ENCODE measurements at regions not wholly inside any gene's neighbourhood (a gene's known extent, or its start where the extent isn't known, plus 50 kb on each side); places are given as distances from the start of the nearest gene placed in this dataset.

- Histone ChIP-seq H3K9ac (ENCODE audit: low read depth in 1 of 2, low read length in 2 of 2) (no peak overlapping the region), H3K4me1 (ENCODE audit: control insufficient read depth in 2 of 2, insufficient read depth in 2 of 2, low read length in 2 of 2) (no peaks in the 10 kb centered on the region), H3K4me3 (ENCODE audit: low read length in 2 of 2) (no peak overlapping the region), H3K36me3 (ENCODE audit: control insufficient read depth in 2 of 2, insufficient read depth in 2 of 2, low read length in 2 of 2) (no peaks in the 10 kb centered on the region), H3K9me3 (ENCODE audit: control insufficient read depth in 2 of 2, low read length in 2 of 2) (no peaks in the 10 kb centered on the region), H3K27me3 (ENCODE audit: control insufficient read depth in 2 of 2, insufficient read depth in 2 of 2, low read length in 2 of 2) (no peaks in the 10 kb centered on the region), H3K27ac (ENCODE audit: low read depth in 2 of 2, low read length in 2 of 2) (no peak overlapping the region)
These were observed 130.4 kb downstream of the LARP7 start for GRCh38 chr4:112767386-112767785.

- Histone ChIP-seq H3K9me3 (ENCODE audit: control insufficient read depth in 2 of 2, low read length in 2 of 2) (no peaks in the 10 kb centered on the region), H3K27ac (ENCODE audit: low read depth in 2 of 2, low read length in 2 of 2) (no peak overlapping the region), H3K36me3 (ENCODE audit: control insufficient read depth in 2 of 2, insufficient read depth in 2 of 2, low read length in 2 of 2) (no peaks in the 10 kb centered on the region), H3K9ac (ENCODE audit: low read depth in 1 of 2, low read length in 2 of 2) (no peak overlapping the region), H3K27me3 (ENCODE audit: control insufficient read depth in 2 of 2, insufficient read depth in 2 of 2, low read length in 2 of 2) (no peaks in the 10 kb centered on the region), H3K4me3 (ENCODE audit: low read length in 2 of 2) (no peak overlapping the region), H3K4me1 (ENCODE audit: control insufficient read depth in 2 of 2, insufficient read depth in 2 of 2, low read length in 2 of 2) (no peaks in the 10 kb centered on the region)
These were observed 133.2 kb downstream of the LARP7 start for GRCh38 chr4:112770114-112770513.

GRCh38 chr4:112775801-112776200, 138.9 kb downstream of the LARP7 start:
- no peaks in the 10 kb centered on the region for H3K36me3 ChIP-seq (ENCODE audit: control insufficient read depth in 2 of 2, insufficient read depth in 2 of 2, low read length in 2 of 2)
- H3K4me1 ChIP-seq (ENCODE audit: control insufficient read depth in 2 of 2, insufficient read depth in 2 of 2, low read length in 2 of 2): no peaks in the 10 kb centered on the region
- no peak overlapping the region for H3K4me3 ChIP-seq (ENCODE audit: low read length in 2 of 2)
- no peak overlapping the region for H3K27ac ChIP-seq (ENCODE audit: low read depth in 2 of 2, low read length in 2 of 2)
- H3K9me3 ChIP-seq (ENCODE audit: control insufficient read depth in 2 of 2, low read length in 2 of 2): no peaks in the 10 kb centered on the region
- H3K9ac ChIP-seq (ENCODE audit: low read depth in 1 of 2, low read length in 2 of 2): no peak overlapping the region
- H3K27me3 ChIP-seq (ENCODE audit: control insufficient read depth in 2 of 2, insufficient read depth in 2 of 2, low read length in 2 of 2): no peaks in the 10 kb centered on the region

GRCh38 chr4:112776535-112776934, 139.6 kb downstream of the LARP7 start:
- H3K9ac ChIP-seq (ENCODE audit: low read depth in 1 of 2, low read length in 2 of 2): no peak overlapping the region
- no peaks in the 10 kb centered on the region for H3K36me3 ChIP-seq (ENCODE audit: control insufficient read depth in 2 of 2, insufficient read depth in 2 of 2, low read length in 2 of 2)
- H3K4me3 ChIP-seq (ENCODE audit: low read length in 2 of 2): no peak overlapping the region
- H3K27me3 ChIP-seq (ENCODE audit: control insufficient read depth in 2 of 2, insufficient read depth in 2 of 2, low read length in 2 of 2): no peaks in the 10 kb centered on the region
- H3K4me1 ChIP-seq (ENCODE audit: control insufficient read depth in 2 of 2, insufficient read depth in 2 of 2, low read length in 2 of 2): no peaks in the 10 kb centered on the region
- H3K9me3 ChIP-seq (ENCODE audit: control insufficient read depth in 2 of 2, low read length in 2 of 2): no peaks in the 10 kb centered on the region
- no peak overlapping the region for H3K27ac ChIP-seq (ENCODE audit: low read depth in 2 of 2, low read length in 2 of 2)

- H3K27me3 ChIP-seq (ENCODE audit: control insufficient read depth in 2 of 2, insufficient read depth in 2 of 2, low read length in 2 of 2): no peaks in the 10 kb centered on the region
- no peaks in the 10 kb centered on the region for H3K4me1 ChIP-seq (ENCODE audit: control insufficient read depth in 2 of 2, insufficient read depth in 2 of 2, low read length in 2 of 2)
- H3K4me3 ChIP-seq (ENCODE audit: low read length in 2 of 2): no peak overlapping the region
- H3K27ac ChIP-seq (ENCODE audit: low read depth in 2 of 2, low read length in 2 of 2): no peak overlapping the region
- H3K36me3 ChIP-seq (ENCODE audit: control insufficient read depth in 2 of 2, insufficient read depth in 2 of 2, low read length in 2 of 2): no peaks in the 10 kb centered on the region
- H3K9me3 ChIP-seq (ENCODE audit: control insufficient read depth in 2 of 2, low read length in 2 of 2): no peaks in the 10 kb centered on the region
- no peak overlapping the region for H3K9ac ChIP-seq (ENCODE audit: low read depth in 1 of 2, low read length in 2 of 2)
These were observed 141.6 kb downstream of the LARP7 start for GRCh38 chr4:112778520-112778919.

- Histone ChIP-seq H3K36me3 (ENCODE audit: control insufficient read depth in 2 of 2, insufficient read depth in 2 of 2, low read length in 2 of 2) (no peaks in the 10 kb centered on the region), H3K27me3 (ENCODE audit: control insufficient read depth in 2 of 2, insufficient read depth in 2 of 2, low read length in 2 of 2) (no peaks in the 10 kb centered on the region), H3K9me3 (ENCODE audit: control insufficient read depth in 2 of 2, low read length in 2 of 2) (no peaks in the 10 kb centered on the region), H3K9ac (ENCODE audit: low read depth in 1 of 2, low read length in 2 of 2) (no peak overlapping the region), H3K4me3 (ENCODE audit: low read length in 2 of 2) (no peak overlapping the region), H3K27ac (ENCODE audit: low read depth in 2 of 2, low read length in 2 of 2) (no peak overlapping the region), H3K4me1 (ENCODE audit: control insufficient read depth in 2 of 2, insufficient read depth in 2 of 2, low read length in 2 of 2) (no peaks in the 10 kb centered on the region)
These were observed 156.1 kb downstream of the LARP7 start for GRCh38 chr4:112793033-112793432.

GRCh38 chr4:112800001-112800400, 163.1 kb downstream of the LARP7 start:
- no peaks in the 10 kb centered on the region for H3K36me3 ChIP-seq (ENCODE audit: control insufficient read depth in 2 of 2, insufficient read depth in 2 of 2, low read length in 2 of 2)

GRCh38 chr4:112801341-112801740, 164.4 kb downstream of the LARP7 start:
- H3K9me3 ChIP-seq (ENCODE audit: control insufficient read depth in 2 of 2, low read length in 2 of 2): no peaks in the 10 kb centered on the region
- no peak overlapping the region for H3K4me3 ChIP-seq (ENCODE audit: low read length in 2 of 2)
- no peak overlapping the region for H3K27ac ChIP-seq (ENCODE audit: low read depth in 2 of 2, low read length in 2 of 2)
- no peaks in the 10 kb centered on the region for H3K27me3 ChIP-seq (ENCODE audit: control insufficient read depth in 2 of 2, insufficient read depth in 2 of 2, low read length in 2 of 2)
- H3K4me1 ChIP-seq (ENCODE audit: control insufficient read depth in 2 of 2, insufficient read depth in 2 of 2, low read length in 2 of 2): no peaks in the 10 kb centered on the region
- no peak overlapping the region for H3K9ac ChIP-seq (ENCODE audit: low read depth in 1 of 2, low read length in 2 of 2)
- H3K36me3 ChIP-seq (ENCODE audit: control insufficient read depth in 2 of 2, insufficient read depth in 2 of 2, low read length in 2 of 2): no peaks in the 10 kb centered on the region

More at GRCh38 chr4:112800001-112800400, 163.1 kb downstream of the LARP7 start:
- Histone ChIP-seq H3K27me3 (ENCODE audit: control insufficient read depth in 2 of 2, insufficient read depth in 2 of 2, low read length in 2 of 2) (no peaks in the 10 kb centered on the region), H3K4me3 (ENCODE audit: low read length in 2 of 2) (no peak overlapping the region), H3K9me3 (ENCODE audit: control insufficient read depth in 2 of 2, low read length in 2 of 2) (no peaks in the 10 kb centered on the region), H3K27ac (ENCODE audit: low read depth in 2 of 2, low read length in 2 of 2) (no peak overlapping the region), H3K9ac (ENCODE audit: low read depth in 1 of 2, low read length in 2 of 2) (no peak overlapping the region), H3K4me1 (ENCODE audit: control insufficient read depth in 2 of 2, insufficient read depth in 2 of 2, low read length in 2 of 2) (no peaks in the 10 kb centered on the region)

- Histone ChIP-seq H3K9ac (ENCODE audit: low read depth in 1 of 2, low read length in 2 of 2) (no peak overlapping the region), H3K9me3 (ENCODE audit: control insufficient read depth in 2 of 2, low read length in 2 of 2) (no peaks in the 10 kb centered on the region), H3K4me1 (ENCODE audit: control insufficient read depth in 2 of 2, insufficient read depth in 2 of 2, low read length in 2 of 2) (no peaks in the 10 kb centered on the region), H3K27ac (ENCODE audit: low read depth in 2 of 2, low read length in 2 of 2) (no peak overlapping the region), H3K4me3 (ENCODE audit: low read length in 2 of 2) (no peak overlapping the region), H3K27me3 (ENCODE audit: control insufficient read depth in 2 of 2, insufficient read depth in 2 of 2, low read length in 2 of 2) (no peaks in the 10 kb centered on the region), H3K36me3 (ENCODE audit: control insufficient read depth in 2 of 2, insufficient read depth in 2 of 2, low read length in 2 of 2) (no peaks in the 10 kb centered on the region)
These were observed 165.8 kb downstream of the LARP7 start for GRCh38 chr4:112802780-112803179.

- no peaks in the 10 kb centered on the region for H3K27me3 ChIP-seq (ENCODE audit: control insufficient read depth in 2 of 2, insufficient read depth in 2 of 2, low read length in 2 of 2)
- H3K9me3 ChIP-seq (ENCODE audit: control insufficient read depth in 2 of 2, low read length in 2 of 2): no peaks in the 10 kb centered on the region
- no peaks in the 10 kb centered on the region for H3K36me3 ChIP-seq (ENCODE audit: control insufficient read depth in 2 of 2, insufficient read depth in 2 of 2, low read length in 2 of 2)
- H3K4me3 ChIP-seq (ENCODE audit: low read length in 2 of 2): no peak overlapping the region
- no peak overlapping the region for H3K27ac ChIP-seq (ENCODE audit: low read depth in 2 of 2, low read length in 2 of 2)
- H3K4me1 ChIP-seq (ENCODE audit: control insufficient read depth in 2 of 2, insufficient read depth in 2 of 2, low read length in 2 of 2): no peaks in the 10 kb centered on the region
- no peak overlapping the region for H3K9ac ChIP-seq (ENCODE audit: low read depth in 1 of 2, low read length in 2 of 2)
These were observed 170.1 kb downstream of the LARP7 start for GRCh38 chr4:112807083-112807482.

- Histone ChIP-seq H3K4me3 (ENCODE audit: low read length in 2 of 2) (no peak overlapping the region), H3K4me1 (ENCODE audit: control insufficient read depth in 2 of 2, insufficient read depth in 2 of 2, low read length in 2 of 2) (no peaks in the 10 kb centered on the region), H3K36me3 (ENCODE audit: control insufficient read depth in 2 of 2, insufficient read depth in 2 of 2, low read length in 2 of 2) (no peaks in the 10 kb centered on the region), H3K9me3 (ENCODE audit: control insufficient read depth in 2 of 2, low read length in 2 of 2) (no peaks in the 10 kb centered on the region), H3K27me3 (ENCODE audit: control insufficient read depth in 2 of 2, insufficient read depth in 2 of 2, low read length in 2 of 2) (no peaks in the 10 kb centered on the region), H3K9ac (ENCODE audit: low read depth in 1 of 2, low read length in 2 of 2) (no peak overlapping the region), H3K27ac (ENCODE audit: low read depth in 2 of 2, low read length in 2 of 2) (no peak overlapping the region)
These were observed 171.1 kb downstream of the LARP7 start for GRCh38 chr4:112808001-112808400.

All from mucosa of rectum (tissue), 2 donors.